ENCODE measurements at regions not wholly inside any gene's neighbourhood (a gene's known extent, or its start where the extent isn't known, plus 50 kb on each side); places are given as distances from the start of the nearest gene placed in this dataset.

GRCh38 chr19:30202060-30202600, 170.1 kb upstream of the ZNF536 start:
- POLR2A ChIA-PET (ENCODE audit: unreplicated experiment), result no interaction called here
- BruUV-seq (replicated peaks), result no TSS peak
- DNase-seq, result no peak

GRCh38 chr19:30204721-30205120, 167.5 kb upstream of the ZNF536 start:
- POLR2A ChIA-PET (ENCODE audit: unreplicated experiment), result no interaction called here
- no TSS peak for BruUV-seq (replicated peaks)

More at GRCh38 chr19:30202060-30202600, 170.1 kb upstream of the ZNF536 start:
- no peak overlapping the region for H3K27ac ChIP-seq
- H3K36me3 ChIP-seq (ENCODE audit: low read depth), result no peaks in the 10 kb centered on the region
- H3K4me1 ChIP-seq (replicated peaks; ENCODE audit: insufficient read depth), result no peaks in the 10 kb centered on the region
- no peaks in the 10 kb centered on the region for H3K9me2 ChIP-seq (ENCODE audit: insufficient read depth)
- no peaks in the 10 kb centered on the region for H3K79me2 ChIP-seq (ENCODE audit: low read depth)
- peaks cover 76% of the 10 kb centered on the region for H3K27me3 ChIP-seq (ENCODE audit: insufficient read depth, low read depth)
- H2AFZ ChIP-seq, result no peak overlapping the region
- no peak for TF ChIP-seq CTCF (conservative IDR thresholded peaks at IDR 0.05)
- no peak for TF ChIP-seq EZH2 (IDR thresholded peaks at IDR 0.05; ENCODE audit: low read depth)
- H3K9me3 ChIP-seq (ENCODE audit: insufficient read depth, low read depth), result no peaks in the 10 kb centered on the region
- H3K4me2 ChIP-seq, result no peak overlapping the region
- intact Hi-C loops (cut with micrococcal nuclease; ENCODE audit: unreplicated experiment), result no loop called here
- H4K20me1 ChIP-seq (ENCODE audit: insufficient read depth), result no peaks in the 10 kb centered on the region
- no peak overlapping the region for H3K4me3 ChIP-seq
- H3F3A ChIP-seq (ENCODE audit: insufficient read depth, low read depth), result no peaks in the 10 kb centered on the region
- CTCF ChIA-PET, result interaction anchor here (0.6 kb wide), 1 partner anchor 128 kb away, joined by 6 read pairs; no protein-coding TSS in a partner anchor

GRCh38 chr19:30206187-30206586, 166.0 kb upstream of the ZNF536 start:
- Histone ChIP-seq H3K27ac (no peak overlapping the region), H3K9me2 (ENCODE audit: insufficient read depth) (no peaks in the 10 kb centered on the region), H3K27me3 (ENCODE audit: insufficient read depth, low read depth) (peaks cover 93% of the 10 kb centered on the region), H3F3A (ENCODE audit: insufficient read depth, low read depth) (no peaks in the 10 kb centered on the region), H2AFZ (no peak overlapping the region), H4K20me1 (ENCODE audit: insufficient read depth) (no peaks in the 10 kb centered on the region), H3K4me1 (replicated peaks; ENCODE audit: insufficient read depth) (no peaks in the 10 kb centered on the region), H3K4me2 (no peak overlapping the region), H3K79me2 (ENCODE audit: low read depth) (no peaks in the 10 kb centered on the region), H3K36me3 (ENCODE audit: low read depth) (no peaks in the 10 kb centered on the region), H3K9me3 (ENCODE audit: insufficient read depth, low read depth) (no peaks in the 10 kb centered on the region), H3K4me3 (no peak overlapping the region)
- intact Hi-C loops (cut with micrococcal nuclease; ENCODE audit: unreplicated experiment), result no loop called here
- DNase-seq, result no peak
- POLR2A ChIA-PET (ENCODE audit: unreplicated experiment), result no interaction called here
- CTCF ChIA-PET, result no interaction called here
- no TSS peak for BruUV-seq (replicated peaks)
- TF ChIP-seq CTCF (conservative IDR thresholded peaks at IDR 0.05) (no peak), EZH2 (IDR thresholded peaks at IDR 0.05; ENCODE audit: low read depth) (no peak)

More at GRCh38 chr19:30204721-30205120, 167.5 kb upstream of the ZNF536 start:
- no peaks in the 10 kb centered on the region for H3K79me2 ChIP-seq (ENCODE audit: low read depth)
- H3K9me3 ChIP-seq (ENCODE audit: insufficient read depth, low read depth), result no peaks in the 10 kb centered on the region
- H3K27ac ChIP-seq, result no peak overlapping the region
- TF ChIP-seq EZH2 (IDR thresholded peaks at IDR 0.05; ENCODE audit: low read depth) (no peak), CTCF (conservative IDR thresholded peaks at IDR 0.05) (no peak)
- no peaks in the 10 kb centered on the region for H3K36me3 ChIP-seq (ENCODE audit: low read depth)
- CTCF ChIA-PET, result no interaction called here
- H3K4me1 ChIP-seq (replicated peaks; ENCODE audit: insufficient read depth), result no peaks in the 10 kb centered on the region
- H3F3A ChIP-seq (ENCODE audit: insufficient read depth, low read depth), result no peaks in the 10 kb centered on the region
- H4K20me1 ChIP-seq (ENCODE audit: insufficient read depth), result no peaks in the 10 kb centered on the region
- H3K9me2 ChIP-seq (ENCODE audit: insufficient read depth), result no peaks in the 10 kb centered on the region
- H2AFZ ChIP-seq, result no peak overlapping the region
- H3K4me3 ChIP-seq, result no peak overlapping the region
- DNase-seq, result no peak
- no peak overlapping the region for H3K4me2 ChIP-seq
- intact Hi-C loops (cut with micrococcal nuclease; ENCODE audit: unreplicated experiment), result no loop called here
- peaks cover 93% of the 10 kb centered on the region for H3K27me3 ChIP-seq (ENCODE audit: insufficient read depth, low read depth)
